ENCODE measurements at regions not wholly inside any gene's neighbourhood (a gene's known extent, or its start where the extent isn't known, plus 50 kb on each side); places are given as distances from the start of the nearest gene placed in this dataset.
"Not testable (repeated sequence)": the region's sequence is repeated elsewhere in the genome, so short reads cannot be mapped to it uniquely, and the experiment has no call there.

DNA sequence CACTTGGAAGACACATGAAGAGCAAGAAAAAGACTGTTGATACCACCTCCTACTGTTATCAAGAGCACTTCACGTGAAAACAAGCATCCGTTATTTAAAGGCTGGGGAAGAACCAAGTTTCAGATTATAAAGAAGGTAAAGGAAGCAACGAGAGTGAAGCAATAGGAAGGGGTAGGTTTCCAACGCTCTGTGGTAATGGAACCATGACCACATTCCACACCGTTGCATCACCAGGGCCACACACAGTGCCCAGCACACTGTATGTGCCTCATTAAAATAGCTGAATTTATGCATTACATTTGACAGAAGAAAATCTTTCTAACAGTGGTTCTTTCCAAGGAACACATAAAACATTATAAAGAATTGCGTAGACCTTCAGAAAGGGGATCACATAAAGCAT, 435.8 kb downstream of the MRPL39 start:
- no peaks in the 10 kb centered on the region for H3K4me1 ChIP-seq (ENCODE audit: control insufficient read depth, insufficient read depth, low read length)
- H3K4me2 ChIP-seq (ENCODE audit: low read length) = no peak overlapping the region
- no peak overlapping the region for H3K9ac ChIP-seq (ENCODE audit: low read depth, low read length)
- no peaks in the 10 kb centered on the region for H3K9me3 ChIP-seq (replicated peaks; ENCODE audit: low read length)
- H3K4me3 ChIP-seq (ENCODE audit: low read length) = no peak overlapping the region
- H3K36me3 ChIP-seq (ENCODE audit: insufficient read depth, low read length) = no peaks in the 10 kb centered on the region
- no peaks in the 10 kb centered on the region for H3K27me3 ChIP-seq (ENCODE audit: control insufficient read depth, insufficient read depth, low read length)

DNA sequence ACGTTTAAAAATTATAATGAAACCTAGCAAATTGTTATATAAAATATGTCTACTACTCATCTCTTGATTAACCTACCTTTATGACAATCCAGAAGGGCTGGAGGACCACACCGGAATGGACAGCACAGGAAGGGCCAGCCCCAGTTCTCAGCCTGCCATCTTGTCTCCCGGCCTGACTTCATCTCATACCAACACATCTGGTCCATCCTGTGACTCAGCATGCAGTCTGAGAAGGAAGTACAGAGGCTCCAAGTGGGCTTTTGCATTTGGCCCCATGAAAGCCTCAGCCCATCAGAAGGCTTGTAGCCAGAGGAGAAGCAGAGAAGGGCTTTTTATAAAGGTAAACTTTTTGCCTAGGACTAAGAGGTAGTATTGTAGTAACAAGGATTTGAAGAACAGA, 436.6 kb downstream of the MRPL39 start:
- no peaks in the 10 kb centered on the region for H3K27me3 ChIP-seq (ENCODE audit: control insufficient read depth, insufficient read depth, low read length)
- H3K4me1 ChIP-seq (ENCODE audit: control insufficient read depth, insufficient read depth, low read length) = no peaks in the 10 kb centered on the region
- no peaks in the 10 kb centered on the region for H3K36me3 ChIP-seq (ENCODE audit: insufficient read depth, low read length)
- no peak overlapping the region for H3K9ac ChIP-seq (ENCODE audit: low read depth, low read length)
- H3K9me3 ChIP-seq (replicated peaks; ENCODE audit: low read length) = no peaks in the 10 kb centered on the region
- H3K4me2 ChIP-seq (ENCODE audit: low read length) = no peak overlapping the region
- H3K4me3 ChIP-seq (ENCODE audit: low read length) = no peak overlapping the region

DNA sequence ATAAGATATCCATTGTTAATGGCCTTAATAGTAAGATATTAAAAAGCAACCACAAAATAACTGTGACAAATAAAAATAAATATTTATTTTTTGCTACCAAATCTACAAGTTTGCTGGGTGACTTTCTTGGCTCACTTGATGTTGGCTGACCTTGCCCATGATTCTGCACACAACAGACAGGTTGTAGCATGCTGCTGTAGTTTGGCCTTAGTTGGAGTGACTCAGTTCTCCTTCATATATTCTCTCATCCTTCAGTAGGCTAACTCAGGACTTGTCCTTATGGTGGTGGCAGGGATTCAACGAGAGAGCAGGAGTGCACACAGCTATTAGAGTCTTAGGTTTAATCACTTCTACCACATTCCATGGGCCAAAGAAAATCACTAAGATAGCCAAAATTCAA, 437.9 kb downstream of the MRPL39 start:
- Histone ChIP-seq H3K4me3 (ENCODE audit: low read length) (no peak overlapping the region), H3K36me3 (ENCODE audit: insufficient read depth, low read length) (no peaks in the 10 kb centered on the region), H3K4me2 (ENCODE audit: low read length) (no peak overlapping the region), H3K27me3 (ENCODE audit: control insufficient read depth, insufficient read depth, low read length) (no peaks in the 10 kb centered on the region), H3K9me3 (replicated peaks; ENCODE audit: low read length) (no peaks in the 10 kb centered on the region), H3K4me1 (ENCODE audit: control insufficient read depth, insufficient read depth, low read length) (no peaks in the 10 kb centered on the region), H3K9ac (ENCODE audit: low read depth, low read length) (no peak overlapping the region)

DNA sequence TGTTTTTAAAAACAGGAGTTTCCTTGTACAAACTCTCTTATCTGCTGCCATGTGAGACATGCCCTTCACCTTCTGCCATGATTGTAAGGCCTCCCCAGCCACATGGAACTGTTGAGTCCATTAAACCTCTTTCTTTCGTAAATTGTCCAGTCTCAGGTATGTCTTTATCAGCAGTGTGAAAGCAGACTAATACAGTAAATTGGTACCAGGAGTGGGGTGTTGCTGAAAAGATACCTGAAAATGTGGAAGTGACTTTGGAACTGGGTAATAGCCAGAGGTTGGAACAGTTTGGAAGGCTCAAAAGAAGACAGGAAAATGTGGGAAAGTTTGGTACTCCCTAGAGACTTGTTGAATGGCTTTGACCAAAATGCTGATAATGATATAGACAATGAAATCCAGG, 440.4 kb downstream of the MRPL39 start:
- H3K36me3 ChIP-seq (ENCODE audit: insufficient read depth, low read length); H3K9ac ChIP-seq (ENCODE audit: low read depth, low read length); H3K9me3 ChIP-seq (replicated peaks; ENCODE audit: low read length); H3K4me2 ChIP-seq (ENCODE audit: low read length); H3K4me3 ChIP-seq (ENCODE audit: low read length); H3K4me1 ChIP-seq (ENCODE audit: control insufficient read depth, insufficient read depth, low read length); H3K27me3 ChIP-seq (ENCODE audit: control insufficient read depth, insufficient read depth, low read length): not testable (repeated sequence)

DNA sequence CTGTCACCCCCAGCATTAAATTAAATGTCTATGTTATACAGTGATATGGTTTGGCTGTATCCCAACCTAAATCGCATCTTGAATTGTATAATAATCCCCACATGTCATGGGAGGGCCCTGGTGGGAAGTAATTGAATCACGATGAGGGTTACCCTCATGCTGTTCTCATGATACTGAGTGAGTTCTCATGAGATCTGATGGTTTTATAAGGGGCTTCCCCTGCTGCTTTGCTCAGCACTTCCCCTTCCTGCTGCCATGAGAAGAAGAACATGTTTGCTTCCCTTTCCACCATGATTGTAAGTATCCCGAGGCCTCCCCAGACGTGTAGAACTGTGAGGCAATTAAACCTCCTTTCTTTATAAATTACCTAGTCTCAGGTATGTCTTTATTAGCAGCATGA, 445.7 kb downstream of the MRPL39 start:
- H3K36me3 ChIP-seq (ENCODE audit: insufficient read depth, low read length) = no peaks in the 10 kb centered on the region
- H3K4me3 ChIP-seq (ENCODE audit: low read length) = no peak overlapping the region
- H3K4me2 ChIP-seq (ENCODE audit: low read length) = no peak overlapping the region
- no peaks in the 10 kb centered on the region for H3K4me1 ChIP-seq (ENCODE audit: control insufficient read depth, insufficient read depth, low read length)
- no peak overlapping the region for H3K9ac ChIP-seq (ENCODE audit: low read depth, low read length)
- no peaks in the 10 kb centered on the region for H3K27me3 ChIP-seq (ENCODE audit: control insufficient read depth, insufficient read depth, low read length)
- no peaks in the 10 kb centered on the region for H3K9me3 ChIP-seq (replicated peaks; ENCODE audit: low read length)

GRCh38 chr21:25155020-25155419, 452.3 kb downstream of the MRPL39 start:
- H3K4me1 ChIP-seq (ENCODE audit: control insufficient read depth, insufficient read depth, low read length); H3K4me3 ChIP-seq (ENCODE audit: low read length); H3K9ac ChIP-seq (ENCODE audit: low read depth, low read length); H3K36me3 ChIP-seq (ENCODE audit: insufficient read depth, low read length); H3K9me3 ChIP-seq (replicated peaks; ENCODE audit: low read length); H3K4me2 ChIP-seq (ENCODE audit: low read length); H3K27me3 ChIP-seq (ENCODE audit: control insufficient read depth, insufficient read depth, low read length): not testable (repeated sequence)

- Histone ChIP-seq H3K4me3 (ENCODE audit: low read length) (no peak overlapping the region), H3K9me3 (replicated peaks; ENCODE audit: low read length) (peaks cover 4% of the 10 kb centered on the region), H3K36me3 (ENCODE audit: insufficient read depth, low read length) (no peaks in the 10 kb centered on the region), H3K4me2 (ENCODE audit: low read length) (no peak overlapping the region), H3K4me1 (ENCODE audit: control insufficient read depth, insufficient read depth, low read length) (no peaks in the 10 kb centered on the region), H3K27me3 (ENCODE audit: control insufficient read depth, insufficient read depth, low read length) (no peaks in the 10 kb centered on the region), H3K9ac (ENCODE audit: low read depth, low read length) (no peak overlapping the region)
These were observed 458.3 kb downstream of the MRPL39 start for GRCh38 chr21:25149022-25149421.

DNA sequence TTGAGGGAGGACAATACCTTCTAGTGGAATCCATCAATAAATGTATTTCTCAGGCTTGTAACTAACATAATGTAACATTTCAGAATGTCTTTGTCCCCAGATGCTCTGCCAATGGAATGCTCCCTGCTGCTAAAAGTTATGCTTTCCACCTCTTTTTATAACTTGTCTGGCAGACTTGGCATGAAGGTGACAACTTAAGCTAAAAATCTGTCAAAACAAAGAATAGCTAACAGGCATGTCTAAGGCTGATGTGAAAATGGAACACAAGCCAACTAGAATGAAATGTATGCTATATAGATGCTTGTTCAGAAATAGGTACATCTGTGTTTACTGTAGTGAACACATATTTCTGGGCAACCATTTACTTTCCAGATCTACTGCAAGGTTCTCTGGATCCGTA, 467.9 kb downstream of the MRPL39 start:
- Histone ChIP-seq H3K27me3 (ENCODE audit: control insufficient read depth, insufficient read depth, low read length) (no peaks in the 10 kb centered on the region), H3K9me3 (replicated peaks; ENCODE audit: low read length) (no peaks in the 10 kb centered on the region), H3K4me1 (ENCODE audit: control insufficient read depth, insufficient read depth, low read length) (no peaks in the 10 kb centered on the region), H3K4me2 (ENCODE audit: low read length) (no peak overlapping the region), H3K36me3 (ENCODE audit: insufficient read depth, low read length) (no peaks in the 10 kb centered on the region), H3K9ac (ENCODE audit: low read depth, low read length) (no peak overlapping the region), H3K4me3 (ENCODE audit: low read length) (no peak overlapping the region)

DNA sequence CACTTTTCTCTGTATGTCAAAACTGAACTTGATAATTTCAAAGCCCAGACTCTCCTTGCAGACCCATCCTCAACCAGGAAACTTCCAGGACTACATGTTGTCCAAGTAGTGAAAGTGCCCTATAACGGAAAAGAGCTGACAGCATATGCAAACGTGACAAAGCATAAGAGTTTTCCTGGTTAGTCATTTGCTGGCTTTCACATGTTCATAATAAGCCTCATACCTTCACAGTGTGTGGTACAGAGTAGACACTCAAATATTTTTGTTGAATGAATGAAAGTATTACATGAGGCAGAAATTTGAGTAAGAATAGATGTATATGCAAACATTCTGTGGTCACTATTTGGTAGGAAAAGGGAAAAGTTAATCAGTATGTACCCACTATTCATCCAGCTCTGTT, 473.3 kb downstream of the MRPL39 start:
- Histone ChIP-seq H3K9me3 (replicated peaks; ENCODE audit: low read length) (no peaks in the 10 kb centered on the region), H3K27me3 (ENCODE audit: control insufficient read depth, insufficient read depth, low read length) (no peaks in the 10 kb centered on the region), H3K4me2 (ENCODE audit: low read length) (no peak overlapping the region), H3K36me3 (ENCODE audit: insufficient read depth, low read length) (no peaks in the 10 kb centered on the region), H3K9ac (ENCODE audit: low read depth, low read length) (no peak overlapping the region), H3K4me1 (ENCODE audit: control insufficient read depth, insufficient read depth, low read length) (no peaks in the 10 kb centered on the region), H3K4me3 (ENCODE audit: low read length) (no peak overlapping the region)

- no peaks in the 10 kb centered on the region for H3K36me3 ChIP-seq (ENCODE audit: insufficient read depth, low read length)
- no peaks in the 10 kb centered on the region for H3K4me1 ChIP-seq (ENCODE audit: control insufficient read depth, insufficient read depth, low read length)
- H3K9ac ChIP-seq (ENCODE audit: low read depth, low read length) = no peak overlapping the region
- no peak overlapping the region for H3K4me2 ChIP-seq (ENCODE audit: low read length)
- H3K27me3 ChIP-seq (ENCODE audit: control insufficient read depth, insufficient read depth, low read length) = no peaks in the 10 kb centered on the region
- no peaks in the 10 kb centered on the region for H3K9me3 ChIP-seq (replicated peaks; ENCODE audit: low read length)
- no peak overlapping the region for H3K4me3 ChIP-seq (ENCODE audit: low read length)
These were observed 479.5 kb downstream of the MRPL39 start for GRCh38 chr21:25127811-25128210.

- no peaks in the 10 kb centered on the region for H3K4me1 ChIP-seq (ENCODE audit: control insufficient read depth, insufficient read depth, low read length)
- no peak overlapping the region for H3K4me2 ChIP-seq (ENCODE audit: low read length)
- no peaks in the 10 kb centered on the region for H3K9me3 ChIP-seq (replicated peaks; ENCODE audit: low read length)
- H3K27me3 ChIP-seq (ENCODE audit: control insufficient read depth, insufficient read depth, low read length) = no peaks in the 10 kb centered on the region
- no peak overlapping the region for H3K9ac ChIP-seq (ENCODE audit: low read depth, low read length)
- no peak overlapping the region for H3K4me3 ChIP-seq (ENCODE audit: low read length)
- H3K36me3 ChIP-seq (ENCODE audit: insufficient read depth, low read length) = no peaks in the 10 kb centered on the region
These were observed 480.3 kb downstream of the MRPL39 start for GRCh38 chr21:25127007-25127406.

DNA sequence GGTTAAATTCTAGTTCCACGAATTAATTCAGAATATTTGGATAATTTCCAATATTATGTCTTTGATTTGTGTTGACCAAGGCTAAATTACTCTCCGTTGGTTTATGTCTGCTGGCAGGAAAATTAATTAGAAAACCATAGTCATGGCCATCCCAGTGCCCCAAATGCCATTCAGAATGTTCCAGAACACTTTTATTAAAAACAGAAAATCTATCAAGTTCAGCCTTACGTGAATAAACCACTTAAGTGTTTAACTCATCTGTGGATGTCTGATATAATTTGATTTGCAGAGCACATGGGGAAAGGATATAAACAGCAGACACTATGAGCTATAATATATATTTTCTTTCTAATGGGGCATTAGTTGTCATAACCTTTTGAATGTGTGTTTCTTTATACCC, 480.7 kb downstream of the MRPL39 start:
- no peak overlapping the region for H3K9ac ChIP-seq (ENCODE audit: low read depth, low read length)
- H3K4me1 ChIP-seq (ENCODE audit: control insufficient read depth, insufficient read depth, low read length) = no peaks in the 10 kb centered on the region
- no peaks in the 10 kb centered on the region for H3K36me3 ChIP-seq (ENCODE audit: insufficient read depth, low read length)
- H3K4me2 ChIP-seq (ENCODE audit: low read length) = no peak overlapping the region
- H3K27me3 ChIP-seq (ENCODE audit: control insufficient read depth, insufficient read depth, low read length) = no peaks in the 10 kb centered on the region
- H3K9me3 ChIP-seq (replicated peaks; ENCODE audit: low read length) = no peaks in the 10 kb centered on the region
- H3K4me3 ChIP-seq (ENCODE audit: low read length) = no peak overlapping the region

DNA sequence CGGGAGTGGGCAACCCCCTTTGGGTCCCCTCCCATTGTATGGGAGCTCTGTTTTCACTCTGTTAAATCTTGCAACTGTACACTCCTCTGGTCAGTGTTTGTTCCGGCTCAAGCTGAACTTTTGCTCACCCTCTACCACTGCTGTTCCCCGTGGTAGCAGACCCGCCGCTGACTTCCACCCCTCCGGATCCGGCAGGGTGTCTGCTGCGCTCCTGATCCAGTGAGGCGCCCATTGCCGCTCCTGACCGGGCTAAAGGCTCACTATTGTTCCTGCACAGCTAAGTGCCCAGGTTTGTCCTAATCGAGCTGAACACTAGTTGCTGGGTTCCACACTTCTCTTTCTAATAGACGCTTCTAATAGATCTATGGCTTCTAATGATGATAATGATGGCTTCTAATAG, 488.6 kb downstream of the MRPL39 start:
- no peak overlapping the region for H3K4me3 ChIP-seq (ENCODE audit: low read length)
- no peak overlapping the region for H3K4me2 ChIP-seq (ENCODE audit: low read length)
- H3K36me3 ChIP-seq (ENCODE audit: insufficient read depth, low read length) = no peaks in the 10 kb centered on the region
- H3K9ac ChIP-seq (ENCODE audit: low read depth, low read length) = no peak overlapping the region
- no peaks in the 10 kb centered on the region for H3K4me1 ChIP-seq (ENCODE audit: control insufficient read depth, insufficient read depth, low read length)
- no peaks in the 10 kb centered on the region for H3K9me3 ChIP-seq (replicated peaks; ENCODE audit: low read length)
- H3K27me3 ChIP-seq (ENCODE audit: control insufficient read depth, insufficient read depth, low read length) = no peaks in the 10 kb centered on the region
